Lower leg skin (tissue), 3 donors: ENCODE measurements at regions not wholly inside any gene's neighbourhood (a gene's known extent, or its start where the extent isn't known, plus 50 kb on each side); places are given as distances from the start of the nearest gene placed in this dataset.

Experiments
- CTCF ChIP-seq, 3 donors: fragments of 450-650 bp; IDR thresholded peaks; one replicate each; pipeline ENCODE4 v1.5.1; 2016; ENCODE audit warnings: antibody characterized with exemption in 3 of 3, mild to moderate bottlenecking in 3 of 3, moderate library complexity in 2 of 3
- POLR2A ChIP-seq, 2 donors: fragments of 450-650 bp; IDR thresholded peaks; one replicate each; pipeline ENCODE4 v1.6.1; 2016 to 2017; ENCODE audit warnings: antibody characterized with exemption in 2 of 2, mild to moderate bottlenecking in 1 of 2, moderate library complexity in 1 of 2

GRCh38 chr9:117868594-117868993 lies 164.4 kb downstream of the TLR4 start:
- TF ChIP-seq CTCF (IDR thresholded peaks at IDR 0.05) = no peak
- no peak for TF ChIP-seq POLR2A (IDR thresholded peaks at IDR 0.05)
